Neural cell (in vitro differentiated cells): ENCODE measurements at regions not wholly inside any gene's neighbourhood (a gene's known extent, or its start where the extent isn't known, plus 50 kb on each side); places are given as distances from the start of the nearest gene placed in this dataset.

ENCODE experiments used
- EP300 ChIP-seq: fragments of 450-650 bp; conservative IDR thresholded peaks from 2 replicates; pipeline ENCODE4 v1.6.1; 2014; ENCODE audit warnings: antibody characterized with exemption, mild to moderate bottlenecking, moderate library complexity; ENCODE audit not compliant: poor library complexity, severe bottlenecking
- EZH2 ChIP-seq: fragments of 200-600, 300-800 bp; shearing (Covaris generic), sonication (generic); IDR thresholded peaks from 2 replicates; pipeline ENCODE4 v1.6.1; 2014; ENCODE audit warnings: antibody characterized with exemption, low read length, borderline replicate concordance, mild to moderate bottlenecking; ENCODE audit not compliant: insufficient read depth, poor library complexity, severe bottlenecking
- POLR2AphosphoS5 ChIP-seq: IDR thresholded peaks from 2 replicates; pipeline ENCODE4 v1.6.1; 2012
- RAD21 ChIP-seq: fragments of 450-650 bp; conservative IDR thresholded peaks from 2 replicates; pipeline ENCODE4 v1.6.1; 2014; ENCODE audit warnings: antibody characterized with exemption, mild to moderate bottlenecking, moderate library complexity
- REST ChIP-seq: IDR thresholded peaks from 2 replicates; pipeline ENCODE4 v1.6.1; 2012; ENCODE audit warnings: borderline replicate concordance
- SMC3 ChIP-seq: fragments of 450-650 bp; conservative IDR thresholded peaks from 2 replicates; pipeline ENCODE4 v1.6.1; 2014; ENCODE audit warnings: antibody characterized with exemption, mild to moderate bottlenecking, moderate library complexity; ENCODE audit not compliant: poor library complexity
- TAF1 ChIP-seq: IDR thresholded peaks from 2 replicates; pipeline ENCODE4 v1.6.1; 2012; ENCODE audit warnings: low read depth
- TF ChIP-seq, protein P1 (sequence below): fragments of 450-650 bp; IDR thresholded peaks from 2 replicates; pipeline ENCODE4 v1.5.1; 2014; ENCODE audit warnings: antibody characterized with exemption, mild to moderate bottlenecking, moderate library complexity; ENCODE audit not compliant: poor library complexity, severe bottlenecking

DNA sequence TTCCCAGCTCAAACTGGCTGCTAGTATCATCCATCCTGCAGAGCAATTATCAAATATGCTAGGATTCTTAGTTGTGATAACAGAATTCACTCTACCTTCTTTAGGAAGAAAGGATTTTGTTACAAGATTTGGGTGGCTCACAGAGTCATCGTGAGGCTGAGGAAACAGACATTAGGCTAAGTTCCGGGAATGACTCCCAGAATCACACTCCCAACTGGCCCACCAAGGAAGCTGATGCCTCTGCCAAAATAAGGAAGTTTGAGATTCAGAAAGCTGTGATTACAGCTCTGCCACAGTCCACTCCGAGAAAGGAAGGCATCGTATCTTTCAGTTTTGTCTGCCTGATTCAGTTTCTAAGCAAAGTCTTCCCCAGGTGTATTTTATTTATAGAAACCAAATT is 50.6 kb upstream of the LYPLAL1 start:
- no peak for TF ChIP-seq EZH2
- TF ChIP-seq, protein P1, sequence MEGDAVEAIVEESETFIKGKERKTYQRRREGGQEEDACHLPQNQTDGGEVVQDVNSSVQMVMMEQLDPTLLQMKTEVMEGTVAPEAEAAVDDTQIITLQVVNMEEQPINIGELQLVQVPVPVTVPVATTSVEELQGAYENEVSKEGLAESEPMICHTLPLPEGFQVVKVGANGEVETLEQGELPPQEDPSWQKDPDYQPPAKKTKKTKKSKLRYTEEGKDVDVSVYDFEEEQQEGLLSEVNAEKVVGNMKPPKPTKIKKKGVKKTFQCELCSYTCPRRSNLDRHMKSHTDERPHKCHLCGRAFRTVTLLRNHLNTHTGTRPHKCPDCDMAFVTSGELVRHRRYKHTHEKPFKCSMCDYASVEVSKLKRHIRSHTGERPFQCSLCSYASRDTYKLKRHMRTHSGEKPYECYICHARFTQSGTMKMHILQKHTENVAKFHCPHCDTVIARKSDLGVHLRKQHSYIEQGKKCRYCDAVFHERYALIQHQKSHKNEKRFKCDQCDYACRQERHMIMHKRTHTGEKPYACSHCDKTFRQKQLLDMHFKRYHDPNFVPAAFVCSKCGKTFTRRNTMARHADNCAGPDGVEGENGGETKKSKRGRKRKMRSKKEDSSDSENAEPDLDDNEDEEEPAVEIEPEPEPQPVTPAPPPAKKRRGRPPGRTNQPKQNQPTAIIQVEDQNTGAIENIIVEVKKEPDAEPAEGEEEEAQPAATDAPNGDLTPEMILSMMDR, result no peak
- TF ChIP-seq POLR2AphosphoS5, result no peak
- no peak for TF ChIP-seq TAF1
- TF ChIP-seq EP300, result no peak
- no peak for TF ChIP-seq REST
- TF ChIP-seq RAD21, result no peak
- TF ChIP-seq SMC3, result no peak
